CD14-positive monocyte (primary cell): ENCODE measurements at regions not wholly inside any gene's neighbourhood (a gene's known extent, or its start where the extent isn't known, plus 50 kb on each side); places are given as distances from the start of the nearest gene placed in this dataset.

Experiments
- DNase-seq, 3 donors: peaks; one replicate each; pipeline ENCODE4 v3.0.0-alpha.2; 2011 to 2022
- H2AFZ ChIP-seq: 2 replicates; pipeline ENCODE4 v1.6.0; 2012; ENCODE audit warnings: mild to moderate bottlenecking, low read depth, low read length, inconsistent platforms; ENCODE audit not compliant: insufficient read depth, poor library complexity, severe bottlenecking
- H3K27ac ChIP-seq, 2 donors: 1 replicate in 1 of 2; 2 replicates in 1 of 2; pipeline ENCODE4 v1.5.1; 2012 to 2013; ENCODE audit warnings: low read length in 2 of 2, control low read depth in 1 of 2, inconsistent platforms in 1 of 2, low read depth in 1 of 2, mild to moderate bottlenecking in 1 of 2
- H3K27me3 ChIP-seq, 2 donors: one replicate each; pipeline versions ENCODE4 v1.6.0 to v1.6.1; 2011 to 2013; ENCODE audit warnings: low read length in 2 of 2; ENCODE audit not compliant: control insufficient read depth in 2 of 2, insufficient read depth in 2 of 2
- H3K36me3 ChIP-seq, 2 donors: replicated peaks in 1 of 2; 1 replicate in 1 of 2; 2 replicates in 1 of 2; pipeline versions ENCODE4 v1.5.1 to v1.6.1; 2012 to 2013; ENCODE audit warnings: low read length in 2 of 2, control low read depth in 1 of 2, inconsistent platforms in 1 of 2, mild to moderate bottlenecking in 1 of 2; ENCODE audit not compliant: insufficient read depth in 2 of 2, control insufficient read depth in 1 of 2
- H3K4me1 ChIP-seq, 2 donors: 1 replicate in 1 of 2; 2 replicates in 1 of 2; pipeline versions ENCODE4 v1.5.1 to v1.6.1; 2012 to 2013; ENCODE audit warnings: low read length in 2 of 2, control low read depth in 1 of 2, inconsistent platforms in 1 of 2, mild to moderate bottlenecking in 1 of 2, moderate library complexity in 1 of 2; ENCODE audit not compliant: insufficient read depth in 2 of 2, control insufficient read depth in 1 of 2
- H3K4me2 ChIP-seq: replicated peaks from 2 replicates; pipeline ENCODE3; 2012; ENCODE audit warnings: low read length, moderate library complexity, mild to moderate bottlenecking; ENCODE audit not compliant: poor library complexity, severe bottlenecking; ENCODE audit errors: extremely low read depth
- H3K4me3 ChIP-seq, 3 experiments: fragments of 200-600 bp in 1 of 3; sonication (generic) in 1 of 3; replicated peaks in 1 of 3; 1 replicate in 2 of 3; 2 replicates in 1 of 3; pipeline ENCODE4 v1.5.1; 2011 to 2013; ENCODE audit warnings: low read length in 3 of 3, mild to moderate bottlenecking in 3 of 3, control low read depth in 2 of 3, low read depth in 2 of 3, inconsistent platforms in 1 of 3, moderate library complexity in 1 of 3
- H3K79me2 ChIP-seq: 2 replicates; pipeline ENCODE4 v1.6.0; 2012; ENCODE audit warnings: mild to moderate bottlenecking, control low read depth, inconsistent platforms, low read length, moderate library complexity; ENCODE audit not compliant: insufficient read depth
- H3K9ac ChIP-seq: 2 replicates; pipeline ENCODE4 v1.6.0; 2017; ENCODE audit warnings: low read length, mild to moderate bottlenecking; ENCODE audit not compliant: insufficient read depth, poor library complexity, severe bottlenecking
- H3K9me3 ChIP-seq, 2 donors: replicated peaks in 1 of 2; 1 replicate in 1 of 2; 2 replicates in 1 of 2; pipeline versions ENCODE4 v1.5.1 to v1.6.1; 2012 to 2013; ENCODE audit warnings: low read length in 2 of 2, control low read depth in 1 of 2; ENCODE audit not compliant: control insufficient read depth in 1 of 2, insufficient read depth in 1 of 2
- H4K20me1 ChIP-seq: 2 replicates; pipeline ENCODE4 v1.6.0; 2012; ENCODE audit warnings: mild to moderate bottlenecking, low read length, control low read depth, moderate library complexity; ENCODE audit not compliant: insufficient read depth
- H3K27ac Mint-ChIP-seq, 7 donors: one replicate each; pipeline ENCODE4 v1.8.0; 2020; ENCODE audit warnings: mild to moderate bottlenecking in 7 of 7, mixed read lengths in 7 of 7, moderate library complexity in 6 of 7, inconsistent platforms in 2 of 7
- H3K27me3 Mint-ChIP-seq, 3 donors: one replicate each; pipeline ENCODE4 v1.8.0; 2021 to 2022; ENCODE audit warnings: low read depth in 3 of 3, mild to moderate bottlenecking in 3 of 3, mixed read lengths in 3 of 3, moderate library complexity in 3 of 3, inconsistent platforms in 1 of 3
- H3K36me3 Mint-ChIP-seq, 2 donors: one replicate each; pipeline ENCODE4 v1.8.0; 2020; ENCODE audit warnings: mixed read lengths in 2 of 2, inconsistent platforms in 1 of 2, mild to moderate bottlenecking in 1 of 2
- H3K4me1 Mint-ChIP-seq: one replicate; pipeline ENCODE4 v1.8.0; 2020; ENCODE audit warnings: mild to moderate bottlenecking, mixed read lengths
- H3K4me3 Mint-ChIP-seq, 2 donors: one replicate each; pipeline ENCODE4 v1.8.0; 2020; ENCODE audit warnings: mild to moderate bottlenecking in 2 of 2, mixed read lengths in 2 of 2, moderate library complexity in 1 of 2
- H3K9me3 Mint-ChIP-seq, 7 donors: one replicate each; pipeline ENCODE4 v1.8.0; 2020 to 2022; ENCODE audit warnings: mixed read lengths in 7 of 7, mild to moderate bottlenecking in 6 of 7, moderate library complexity in 6 of 7, inconsistent platforms in 2 of 7
- WGBS: methylation state at CpG from one replicate; pipeline ENCODE4 v1.1.5; 2013; ENCODE audit warnings: missing lambda C conversion rate; ENCODE audit not compliant: insufficient coverage; 5-methylcytosine and 5-hydroxymethylcytosine counted together
- intact Hi-C, 2 donors: fragments of 100-400 bp; cut with micrococcal nuclease; formaldehyde crosslinking; loops; one replicate each; pipeline versions ENCODE4 v1.15.0 to v1.15.1; 2023
- TF ChIP-seq, protein P1 (sequence below): fragments of 200-600 bp; IDR thresholded peaks from one replicate; pipeline ENCODE4 v1.8.0; 2022; ENCODE audit warnings: antibody characterized with exemption, mild to moderate bottlenecking

DNA sequence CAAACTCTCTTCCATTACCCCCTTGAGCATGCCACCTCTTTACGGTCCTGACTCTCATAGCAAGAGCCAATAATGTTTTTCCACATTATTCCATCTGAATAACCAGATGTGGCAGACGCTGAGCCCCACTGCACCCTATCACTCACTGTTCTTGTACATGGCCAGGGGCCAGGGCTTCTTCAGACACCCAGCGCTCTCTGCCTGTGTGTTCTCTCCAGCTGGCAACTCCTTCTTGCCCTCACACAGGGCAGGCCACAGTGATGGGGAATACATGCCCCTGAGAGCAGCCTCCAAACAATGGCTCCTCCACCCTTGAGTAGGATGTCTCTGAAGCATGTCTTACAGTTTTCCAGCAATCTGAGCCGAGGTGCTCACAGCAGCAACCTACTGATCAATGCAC lies 50.8 kb upstream of the STIM2 start:
- Histone ChIP-seq H3K36me3 (no peaks in the 10 kb centered on the region), H3K4me3 (no peak overlapping the region), H3K4me1 (peaks cover 19 to 20% of the 10 kb centered on the region in 2 donors), H4K20me1 (no peaks in the 10 kb centered on the region), H3K27me3 (peaks cover 0 to 4% of the 10 kb centered on the region in 2 donors), H3K9me3 (no peaks in the 10 kb centered on the region), H3K9ac (no peak overlapping the region), H3K27ac (no peak overlapping the region), H3K4me2 (no peak overlapping the region), H3K79me2 (no peaks in the 10 kb centered on the region), H2AFZ (no peak overlapping the region)
- H3K27ac Mint-ChIP-seq, result no peak overlapping the region
- WGBS, result 87% methylated on average over 3 of the region's 4 CpGs
- H3K4me3 Mint-ChIP-seq, result no peak overlapping the region
- H3K9me3 Mint-ChIP-seq, result peaks cover 0 to 8% (median 4%) of the 10 kb centered on the region in 7 donors
- peaks cover 8 to 21% (median 9%) of the 10 kb centered on the region in 3 donors for H3K27me3 Mint-ChIP-seq
- peaks cover 32% of the 10 kb centered on the region for H3K4me1 Mint-ChIP-seq
- intact Hi-C loops, result no loop called here
- DNase-seq, result no peak
- no peaks in the 10 kb centered on the region for H3K36me3 Mint-ChIP-seq
- TF ChIP-seq, protein P1, sequence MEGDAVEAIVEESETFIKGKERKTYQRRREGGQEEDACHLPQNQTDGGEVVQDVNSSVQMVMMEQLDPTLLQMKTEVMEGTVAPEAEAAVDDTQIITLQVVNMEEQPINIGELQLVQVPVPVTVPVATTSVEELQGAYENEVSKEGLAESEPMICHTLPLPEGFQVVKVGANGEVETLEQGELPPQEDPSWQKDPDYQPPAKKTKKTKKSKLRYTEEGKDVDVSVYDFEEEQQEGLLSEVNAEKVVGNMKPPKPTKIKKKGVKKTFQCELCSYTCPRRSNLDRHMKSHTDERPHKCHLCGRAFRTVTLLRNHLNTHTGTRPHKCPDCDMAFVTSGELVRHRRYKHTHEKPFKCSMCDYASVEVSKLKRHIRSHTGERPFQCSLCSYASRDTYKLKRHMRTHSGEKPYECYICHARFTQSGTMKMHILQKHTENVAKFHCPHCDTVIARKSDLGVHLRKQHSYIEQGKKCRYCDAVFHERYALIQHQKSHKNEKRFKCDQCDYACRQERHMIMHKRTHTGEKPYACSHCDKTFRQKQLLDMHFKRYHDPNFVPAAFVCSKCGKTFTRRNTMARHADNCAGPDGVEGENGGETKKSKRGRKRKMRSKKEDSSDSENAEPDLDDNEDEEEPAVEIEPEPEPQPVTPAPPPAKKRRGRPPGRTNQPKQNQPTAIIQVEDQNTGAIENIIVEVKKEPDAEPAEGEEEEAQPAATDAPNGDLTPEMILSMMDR, result no peak
